ENCODE measurements at regions not wholly inside any gene's neighbourhood (a gene's known extent, or its start where the extent isn't known, plus 50 kb on each side); places are given as distances from the start of the nearest gene placed in this dataset.

DNA sequence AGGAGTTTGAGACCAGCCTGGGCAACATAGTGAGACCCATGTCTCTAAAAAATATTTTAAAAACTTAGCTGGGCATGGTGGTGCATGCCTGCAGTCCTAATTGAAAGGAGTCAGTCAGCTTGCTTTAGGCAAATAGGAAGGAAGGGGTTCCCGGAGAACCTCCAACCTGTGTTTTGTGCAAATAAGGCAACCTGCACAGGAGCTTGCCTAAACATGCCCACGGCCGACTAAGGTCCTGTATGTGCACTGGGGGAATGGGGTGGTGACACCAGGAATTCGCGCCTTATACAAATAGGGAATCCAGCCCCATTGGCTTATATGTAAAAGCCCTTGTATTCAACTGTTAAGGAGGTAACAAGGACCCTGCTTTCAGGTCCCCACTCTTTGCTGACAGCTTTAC lies 429.2 kb upstream of the ZP4 start (continued):
- TF ChIP-seq, protein P1, sequence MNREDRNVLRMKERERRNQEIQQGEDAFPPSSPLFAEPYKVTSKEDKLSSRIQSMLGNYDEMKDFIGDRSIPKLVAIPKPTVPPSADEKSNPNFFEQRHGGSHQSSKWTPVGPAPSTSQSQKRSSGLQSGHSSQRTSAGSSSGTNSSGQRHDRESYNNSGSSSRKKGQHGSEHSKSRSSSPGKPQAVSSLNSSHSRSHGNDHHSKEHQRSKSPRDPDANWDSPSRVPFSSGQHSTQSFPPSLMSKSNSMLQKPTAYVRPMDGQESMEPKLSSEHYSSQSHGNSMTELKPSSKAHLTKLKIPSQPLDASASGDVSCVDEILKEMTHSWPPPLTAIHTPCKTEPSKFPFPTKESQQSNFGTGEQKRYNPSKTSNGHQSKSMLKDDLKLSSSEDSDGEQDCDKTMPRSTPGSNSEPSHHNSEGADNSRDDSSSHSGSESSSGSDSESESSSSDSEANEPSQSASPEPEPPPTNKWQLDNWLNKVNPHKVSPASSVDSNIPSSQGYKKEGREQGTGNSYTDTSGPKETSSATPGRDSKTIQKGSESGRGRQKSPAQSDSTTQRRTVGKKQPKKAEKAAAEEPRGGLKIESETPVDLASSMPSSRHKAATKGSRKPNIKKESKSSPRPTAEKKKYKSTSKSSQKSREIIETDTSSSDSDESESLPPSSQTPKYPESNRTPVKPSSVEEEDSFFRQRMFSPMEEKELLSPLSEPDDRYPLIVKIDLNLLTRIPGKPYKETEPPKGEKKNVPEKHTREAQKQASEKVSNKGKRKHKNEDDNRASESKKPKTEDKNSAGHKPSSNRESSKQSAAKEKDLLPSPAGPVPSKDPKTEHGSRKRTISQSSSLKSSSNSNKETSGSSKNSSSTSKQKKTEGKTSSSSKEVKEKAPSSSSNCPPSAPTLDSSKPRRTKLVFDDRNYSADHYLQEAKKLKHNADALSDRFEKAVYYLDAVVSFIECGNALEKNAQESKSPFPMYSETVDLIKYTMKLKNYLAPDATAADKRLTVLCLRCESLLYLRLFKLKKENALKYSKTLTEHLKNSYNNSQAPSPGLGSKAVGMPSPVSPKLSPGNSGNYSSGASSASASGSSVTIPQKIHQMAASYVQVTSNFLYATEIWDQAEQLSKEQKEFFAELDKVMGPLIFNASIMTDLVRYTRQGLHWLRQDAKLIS (CRISPR knock-in tag; IDR thresholded peaks at IDR 0.05; ENCODE audit: borderline replicate concordance): no peak
- TF ChIP-seq FOXP1 (CRISPR knock-in tag; IDR thresholded peaks at IDR 0.05; ENCODE audit: borderline replicate concordance): no peak
- no peak for TF ChIP-seq GTF2I (CRISPR knock-in tag; conservative IDR thresholded peaks at IDR 0.05)

DNA sequence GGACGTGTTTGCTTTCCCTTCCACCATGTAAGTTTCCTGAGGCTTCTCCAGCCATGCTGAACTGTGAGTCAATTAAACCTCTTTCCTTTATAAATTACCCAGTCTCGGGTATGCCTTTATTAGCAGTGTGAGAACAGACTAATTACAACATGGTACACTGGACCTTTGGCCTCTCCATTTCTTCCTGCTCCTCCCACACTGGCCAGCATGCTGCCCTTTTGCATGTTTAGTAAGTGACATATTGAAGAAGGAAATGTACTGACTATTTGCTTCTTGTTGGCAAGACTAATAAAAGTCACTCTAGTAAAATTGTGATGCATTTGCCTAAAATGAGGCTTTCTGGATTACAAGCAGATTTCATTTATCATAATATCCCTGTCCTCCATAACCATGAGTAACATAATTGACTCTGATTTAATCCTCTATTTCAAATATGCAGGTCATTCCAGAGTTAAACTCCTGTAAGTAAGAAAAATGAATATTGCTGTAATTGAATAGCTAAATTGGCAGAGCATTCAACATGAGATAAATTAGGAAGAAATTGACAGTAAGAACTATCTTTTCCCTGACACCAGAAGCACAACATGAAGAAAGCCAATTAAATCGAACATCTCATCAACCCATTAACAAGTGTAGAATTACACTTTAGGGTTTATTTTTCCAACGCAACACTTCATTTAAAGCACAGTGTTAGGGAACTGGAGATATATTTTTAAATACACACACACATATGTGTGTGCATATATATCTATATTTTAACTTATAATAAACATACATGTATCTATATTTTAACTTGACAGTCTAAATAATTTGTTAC lies 427.8 kb upstream of the ZP4 start:
- DNase-seq (ENCODE audit: low spot score) (no peak), ATAC-seq (no peak)
- Mint-ChIP-seq H3K4me3 (no peak overlapping the region), H3K4me1 (0 out of 2 replicates have a peak, but pooled peaks cover 5% of the 10 kb centered on the region), H3K9me3 (peaks cover 41% of the 10 kb centered on the region), H3K27me3 (ENCODE audit: low read depth) (no peaks in the 10 kb centered on the region), H3K27ac (no peak overlapping the region), H3K36me3 (peaks cover 10% of the 10 kb centered on the region)
- TF ChIP-seq JAZF1 (CRISPR knock-in tag; IDR thresholded peaks at IDR 0.05) (no peak), JUN (CRISPR knock-in tag; IDR thresholded peaks at IDR 0.05) (no peak), ATF1 (CRISPR knock-in tag; IDR thresholded peaks at IDR 0.05) (no peak), OVOL2 (CRISPR knock-in tag; IDR thresholded peaks at IDR 0.05; ENCODE audit: borderline replicate concordance) (no peak), ZNF232 (CRISPR knock-in tag; IDR thresholded peaks at IDR 0.05) (no peak), ZNF263 (CRISPR knock-in tag; IDR thresholded peaks at IDR 0.05; ENCODE audit: low read depth) (no peak), SP1 (CRISPR knock-in tag; conservative IDR thresholded peaks at IDR 0.05) (no peak), CREB1 (CRISPR knock-in tag; IDR thresholded peaks at IDR 0.05) (no peak), RELA (CRISPR knock-in tag; IDR thresholded peaks at IDR 0.05; ENCODE audit: borderline replicate concordance) (no peak)
- TF ChIP-seq, protein P2, sequence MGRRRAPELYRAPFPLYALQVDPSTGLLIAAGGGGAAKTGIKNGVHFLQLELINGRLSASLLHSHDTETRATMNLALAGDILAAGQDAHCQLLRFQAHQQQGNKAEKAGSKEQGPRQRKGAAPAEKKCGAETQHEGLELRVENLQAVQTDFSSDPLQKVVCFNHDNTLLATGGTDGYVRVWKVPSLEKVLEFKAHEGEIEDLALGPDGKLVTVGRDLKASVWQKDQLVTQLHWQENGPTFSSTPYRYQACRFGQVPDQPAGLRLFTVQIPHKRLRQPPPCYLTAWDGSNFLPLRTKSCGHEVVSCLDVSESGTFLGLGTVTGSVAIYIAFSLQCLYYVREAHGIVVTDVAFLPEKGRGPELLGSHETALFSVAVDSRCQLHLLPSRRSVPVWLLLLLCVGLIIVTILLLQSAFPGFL (CRISPR knock-in tag; IDR thresholded peaks at IDR 0.05; ENCODE audit: borderline replicate concordance): no peak
- TF ChIP-seq, protein P3, sequence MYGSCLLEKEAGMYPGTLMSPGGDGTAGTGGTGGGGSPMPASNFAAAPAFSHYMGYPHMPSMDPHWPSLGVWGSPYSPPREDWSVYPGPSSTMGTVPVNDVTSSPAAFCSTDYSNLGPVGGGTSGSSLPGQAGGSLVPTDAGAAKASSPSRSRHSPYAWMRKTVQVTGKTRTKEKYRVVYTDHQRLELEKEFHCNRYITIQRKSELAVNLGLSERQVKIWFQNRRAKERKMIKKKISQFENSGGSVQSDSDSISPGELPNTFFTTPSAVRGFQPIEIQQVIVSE (CRISPR knock-in tag; IDR thresholded peaks at IDR 0.05; ENCODE audit: borderline replicate concordance): no peak
- TF ChIP-seq, protein P4, sequence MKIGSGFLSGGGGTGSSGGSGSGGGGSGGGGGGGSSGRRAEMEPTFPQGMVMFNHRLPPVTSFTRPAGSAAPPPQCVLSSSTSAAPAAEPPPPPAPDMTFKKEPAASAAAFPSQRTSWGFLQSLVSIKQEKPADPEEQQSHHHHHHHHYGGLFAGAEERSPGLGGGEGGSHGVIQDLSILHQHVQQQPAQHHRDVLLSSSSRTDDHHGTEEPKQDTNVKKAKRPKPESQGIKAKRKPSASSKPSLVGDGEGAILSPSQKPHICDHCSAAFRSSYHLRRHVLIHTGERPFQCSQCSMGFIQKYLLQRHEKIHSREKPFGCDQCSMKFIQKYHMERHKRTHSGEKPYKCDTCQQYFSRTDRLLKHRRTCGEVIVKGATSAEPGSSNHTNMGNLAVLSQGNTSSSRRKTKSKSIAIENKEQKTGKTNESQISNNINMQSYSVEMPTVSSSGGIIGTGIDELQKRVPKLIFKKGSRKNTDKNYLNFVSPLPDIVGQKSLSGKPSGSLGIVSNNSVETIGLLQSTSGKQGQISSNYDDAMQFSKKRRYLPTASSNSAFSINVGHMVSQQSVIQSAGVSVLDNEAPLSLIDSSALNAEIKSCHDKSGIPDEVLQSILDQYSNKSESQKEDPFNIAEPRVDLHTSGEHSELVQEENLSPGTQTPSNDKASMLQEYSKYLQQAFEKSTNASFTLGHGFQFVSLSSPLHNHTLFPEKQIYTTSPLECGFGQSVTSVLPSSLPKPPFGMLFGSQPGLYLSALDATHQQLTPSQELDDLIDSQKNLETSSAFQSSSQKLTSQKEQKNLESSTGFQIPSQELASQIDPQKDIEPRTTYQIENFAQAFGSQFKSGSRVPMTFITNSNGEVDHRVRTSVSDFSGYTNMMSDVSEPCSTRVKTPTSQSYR (CRISPR knock-in tag; IDR thresholded peaks at IDR 0.05): no peak
- POLR2A ChIA-PET: no interaction called here
- CTCF ChIA-PET: no interaction called here
